ENCODE measurements at regions not wholly inside any gene's neighbourhood (a gene's known extent, or its start where the extent isn't known, plus 50 kb on each side); places are given as distances from the start of the nearest gene placed in this dataset.

DNA sequence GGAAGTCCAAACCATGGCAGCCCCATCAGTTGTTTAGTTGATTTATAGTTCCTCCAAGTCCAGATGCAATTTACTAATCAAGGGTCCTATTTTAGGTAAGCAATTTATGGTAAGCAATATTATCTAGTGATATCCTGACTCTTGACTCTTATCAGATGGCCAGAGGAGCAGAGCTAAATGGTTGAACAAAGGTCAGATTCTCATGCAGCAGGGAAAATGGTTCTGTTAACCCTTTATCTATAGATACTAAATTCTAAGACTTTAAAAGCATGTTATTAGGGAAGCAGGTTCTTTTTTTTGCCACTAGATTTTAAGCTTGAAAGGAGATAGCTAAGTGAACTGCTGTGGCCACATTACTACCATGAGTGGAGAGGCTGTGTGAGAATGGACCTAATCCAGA, 427.1 kb upstream of the FBXO33 start:
- TF ChIP-seq, protein P1, sequence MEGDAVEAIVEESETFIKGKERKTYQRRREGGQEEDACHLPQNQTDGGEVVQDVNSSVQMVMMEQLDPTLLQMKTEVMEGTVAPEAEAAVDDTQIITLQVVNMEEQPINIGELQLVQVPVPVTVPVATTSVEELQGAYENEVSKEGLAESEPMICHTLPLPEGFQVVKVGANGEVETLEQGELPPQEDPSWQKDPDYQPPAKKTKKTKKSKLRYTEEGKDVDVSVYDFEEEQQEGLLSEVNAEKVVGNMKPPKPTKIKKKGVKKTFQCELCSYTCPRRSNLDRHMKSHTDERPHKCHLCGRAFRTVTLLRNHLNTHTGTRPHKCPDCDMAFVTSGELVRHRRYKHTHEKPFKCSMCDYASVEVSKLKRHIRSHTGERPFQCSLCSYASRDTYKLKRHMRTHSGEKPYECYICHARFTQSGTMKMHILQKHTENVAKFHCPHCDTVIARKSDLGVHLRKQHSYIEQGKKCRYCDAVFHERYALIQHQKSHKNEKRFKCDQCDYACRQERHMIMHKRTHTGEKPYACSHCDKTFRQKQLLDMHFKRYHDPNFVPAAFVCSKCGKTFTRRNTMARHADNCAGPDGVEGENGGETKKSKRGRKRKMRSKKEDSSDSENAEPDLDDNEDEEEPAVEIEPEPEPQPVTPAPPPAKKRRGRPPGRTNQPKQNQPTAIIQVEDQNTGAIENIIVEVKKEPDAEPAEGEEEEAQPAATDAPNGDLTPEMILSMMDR (conservative IDR thresholded peaks at IDR 0.05 in 1 of 2, IDR thresholded peaks at IDR 0.05 in 1 of 2; ENCODE audit: low read depth in 1 of 2, low read length in 2 of 2): no peak
- no peak for TF ChIP-seq EZH2 (IDR thresholded peaks at IDR 0.05; ENCODE audit: low read length, missing control alignments)

Measured in fibroblast of lung (primary cell).